Glutamatergic neuron (in vitro differentiated cells): ENCODE measurements at regions not wholly inside any gene's neighbourhood (a gene's known extent, or its start where the extent isn't known, plus 50 kb on each side); places are given as distances from the start of the nearest gene placed in this dataset.

ENCODE experiments used
- DNase-seq: peaks from one replicate; pipeline ENCODE4 v3.0.0; 2022
- H3K27ac Mint-ChIP-seq: one replicate; pipeline ENCODE4 v1.8.0; 2020; ENCODE audit warnings: mild to moderate bottlenecking, mixed read lengths, inconsistent platforms; ENCODE audit not compliant: unreplicated experiment
- H3K27me3 Mint-ChIP-seq: one replicate; pipeline ENCODE4 v1.8.0; 2020; ENCODE audit warnings: mild to moderate bottlenecking, moderate library complexity, mixed read lengths, inconsistent platforms; ENCODE audit not compliant: unreplicated experiment
- H3K36me3 Mint-ChIP-seq: one replicate; pipeline ENCODE4 v1.8.0; 2020; ENCODE audit warnings: mild to moderate bottlenecking, mixed read lengths, inconsistent platforms; ENCODE audit not compliant: unreplicated experiment
- H3K4me1 Mint-ChIP-seq: one replicate; pipeline ENCODE4 v1.8.0; 2020; ENCODE audit warnings: mild to moderate bottlenecking, low read depth, mixed read lengths, inconsistent platforms; ENCODE audit not compliant: unreplicated experiment
- H3K4me3 Mint-ChIP-seq: one replicate; pipeline ENCODE4 v1.8.0; 2020; ENCODE audit warnings: mild to moderate bottlenecking, mixed read lengths, inconsistent platforms; ENCODE audit not compliant: unreplicated experiment
- H3K9me3 Mint-ChIP-seq: one replicate; pipeline ENCODE4 v1.8.0; 2020; ENCODE audit warnings: mild to moderate bottlenecking, moderate library complexity, mixed read lengths, inconsistent platforms; ENCODE audit not compliant: unreplicated experiment
- CTCF ChIP-seq: fragments of 200-600 bp; sonication (generic); IDR thresholded peaks from one replicate; pipeline ENCODE4 v1.5.0; 2021; ENCODE audit not compliant: partially characterized antibody, unreplicated experiment

DNA sequence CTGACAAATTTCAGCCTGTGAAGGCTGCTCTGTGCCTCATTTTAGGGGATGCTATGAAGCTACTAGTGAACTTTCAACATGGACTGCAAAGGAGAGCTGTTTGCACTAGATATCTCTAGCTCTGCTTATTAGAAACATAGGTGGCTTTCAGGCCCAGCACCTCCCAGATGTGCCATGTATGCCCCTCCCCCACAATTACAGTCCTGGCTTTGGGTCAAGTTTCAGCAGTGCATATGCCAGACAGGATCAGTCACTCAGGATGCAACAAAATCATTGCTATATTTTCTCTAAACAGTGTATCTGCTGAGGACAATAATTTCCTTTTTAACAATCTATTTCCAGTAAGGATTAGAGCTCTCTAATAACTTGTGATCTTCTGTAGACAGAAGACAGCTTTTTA, 178.8 kb upstream of the STAC start:
- H3K36me3 Mint-ChIP-seq = no peaks in the 10 kb centered on the region
- H3K4me3 Mint-ChIP-seq = no peak overlapping the region
- no peak overlapping the region for H3K27ac Mint-ChIP-seq
- peak; percentile 20 for DNase-seq
- no peaks in the 10 kb centered on the region for H3K9me3 Mint-ChIP-seq
- TF ChIP-seq CTCF = no peak
- H3K27me3 Mint-ChIP-seq = no peaks in the 10 kb centered on the region
- H3K4me1 Mint-ChIP-seq = peaks cover 7% of the 10 kb centered on the region

- no peak for TF ChIP-seq CTCF
- H3K36me3 Mint-ChIP-seq = no peaks in the 10 kb centered on the region
- no peaks in the 10 kb centered on the region for H3K9me3 Mint-ChIP-seq
- no peak overlapping the region for H3K4me3 Mint-ChIP-seq
- H3K4me1 Mint-ChIP-seq = peaks cover 4% of the 10 kb centered on the region
- no peak overlapping the region for H3K27ac Mint-ChIP-seq
- no peaks in the 10 kb centered on the region for H3K27me3 Mint-ChIP-seq
- DNase-seq = no peak
Measured at GRCh38 chr3:36206956-36207580, 173.2 kb upstream of the STAC start.

DNA sequence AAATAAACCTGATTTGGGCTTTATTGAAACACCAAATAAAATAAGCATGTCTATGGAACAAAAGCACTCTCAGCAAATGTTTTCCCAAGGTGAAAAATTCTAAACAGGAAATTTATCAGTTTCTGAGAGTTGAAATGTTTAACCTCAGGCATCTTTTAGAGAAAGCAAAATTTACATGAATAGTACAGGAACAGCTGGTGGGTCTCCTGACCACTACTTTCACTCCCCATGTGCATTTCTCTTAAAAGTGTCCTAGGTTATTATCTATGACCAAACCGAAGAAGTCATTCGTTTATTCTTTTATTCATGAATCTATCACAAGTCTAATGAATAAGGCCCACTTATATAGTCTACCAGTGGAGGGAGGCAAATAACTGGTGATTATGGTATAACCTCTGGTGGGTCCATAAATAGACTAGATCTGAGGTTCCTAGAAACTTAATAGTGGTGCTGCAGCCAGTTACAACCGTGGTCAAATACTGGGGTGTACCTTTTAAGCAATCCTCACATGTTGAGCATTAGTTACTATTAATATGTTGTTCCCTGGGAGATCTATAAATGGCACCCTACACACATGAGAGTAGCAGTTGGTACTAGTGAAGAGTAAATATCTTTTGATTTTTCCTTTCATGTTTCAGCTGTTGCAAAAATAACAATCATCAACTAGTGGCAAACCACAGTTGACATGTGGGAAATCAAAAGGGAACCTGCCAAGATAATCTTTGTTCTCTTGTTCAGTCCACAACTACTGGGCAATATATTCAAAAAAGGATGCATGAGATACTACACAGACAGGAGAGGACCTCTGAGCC, 169.3 kb upstream of the STAC start:
- TF ChIP-seq CTCF = no peak
- no peak for DNase-seq
- no peaks in the 10 kb centered on the region for H3K27me3 Mint-ChIP-seq
- no peaks in the 10 kb centered on the region for H3K36me3 Mint-ChIP-seq
- no peak overlapping the region for H3K27ac Mint-ChIP-seq
- H3K9me3 Mint-ChIP-seq = no peaks in the 10 kb centered on the region
- peaks cover 4% of the 10 kb centered on the region for H3K4me1 Mint-ChIP-seq
- no peak overlapping the region for H3K4me3 Mint-ChIP-seq

DNA sequence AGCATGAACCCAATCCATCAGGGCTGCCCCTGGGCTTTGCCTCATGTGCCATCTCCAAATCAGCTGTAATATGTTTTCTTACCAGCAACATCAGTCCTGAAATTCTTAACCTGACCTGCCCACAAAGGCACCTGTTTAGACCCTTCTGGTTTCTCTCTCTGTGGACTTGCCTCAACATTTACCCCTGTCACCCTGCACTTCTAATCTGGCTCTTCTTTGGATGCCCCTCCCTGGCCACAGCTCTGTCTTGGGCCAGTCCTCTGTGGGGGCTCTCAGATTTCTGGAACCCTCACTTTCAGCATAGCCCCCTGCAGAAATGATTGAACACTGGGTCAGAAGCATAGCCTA, 168.7 kb upstream of the STAC start:
- Mint-ChIP-seq H3K27ac (no peak overlapping the region), H3K4me1 (no peaks in the 10 kb centered on the region), H3K4me3 (no peak overlapping the region), H3K27me3 (no peaks in the 10 kb centered on the region), H3K9me3 (no peaks in the 10 kb centered on the region), H3K36me3 (no peaks in the 10 kb centered on the region)
- no peak for DNase-seq
- TF ChIP-seq CTCF = no peak

GRCh38 chr3:36212251-36212650, 168.1 kb upstream of the STAC start:
- no peaks in the 10 kb centered on the region for H3K4me1 Mint-ChIP-seq
- no peak for DNase-seq
- H3K4me3 Mint-ChIP-seq = no peak overlapping the region
- no peak overlapping the region for H3K27ac Mint-ChIP-seq
- no peaks in the 10 kb centered on the region for H3K36me3 Mint-ChIP-seq
- TF ChIP-seq CTCF = no peak
- H3K9me3 Mint-ChIP-seq = no peaks in the 10 kb centered on the region
- H3K27me3 Mint-ChIP-seq = no peaks in the 10 kb centered on the region
